KOPT-K1 (cell line): ENCODE measurements at regions not wholly inside any gene's neighbourhood (a gene's known extent, or its start where the extent isn't known, plus 50 kb on each side); places are given as distances from the start of the nearest gene placed in this dataset.
A peak's percentile ranks its signal among the peaks of the same experiment; 100 is the strongest.

Experiments used
- H3K27ac ChIP-seq: fragments of 200-600 bp; sonication (generic); 2 replicates; pipeline ENCODE4 v1.5.1; 2016; ENCODE audit warnings: antibody characterized with exemption, mild to moderate bottlenecking, low read depth, low read length; ENCODE audit not compliant: poor library complexity, severe bottlenecking
- H3K36me3 ChIP-seq: fragments of 200-600 bp; sonication (generic); 2 replicates; pipeline ENCODE4 v1.5.1; 2017; ENCODE audit warnings: antibody characterized with exemption, mild to moderate bottlenecking, low read length, moderate library complexity; ENCODE audit not compliant: insufficient read depth
- H3K9me3 ChIP-seq: fragments of 200-600 bp; sonication (generic); 2 replicates; pipeline ENCODE4 v1.5.1; 2017; ENCODE audit warnings: antibody characterized with exemption, low read length, mild to moderate bottlenecking; ENCODE audit not compliant: insufficient read depth, poor library complexity, severe bottlenecking

DNA sequence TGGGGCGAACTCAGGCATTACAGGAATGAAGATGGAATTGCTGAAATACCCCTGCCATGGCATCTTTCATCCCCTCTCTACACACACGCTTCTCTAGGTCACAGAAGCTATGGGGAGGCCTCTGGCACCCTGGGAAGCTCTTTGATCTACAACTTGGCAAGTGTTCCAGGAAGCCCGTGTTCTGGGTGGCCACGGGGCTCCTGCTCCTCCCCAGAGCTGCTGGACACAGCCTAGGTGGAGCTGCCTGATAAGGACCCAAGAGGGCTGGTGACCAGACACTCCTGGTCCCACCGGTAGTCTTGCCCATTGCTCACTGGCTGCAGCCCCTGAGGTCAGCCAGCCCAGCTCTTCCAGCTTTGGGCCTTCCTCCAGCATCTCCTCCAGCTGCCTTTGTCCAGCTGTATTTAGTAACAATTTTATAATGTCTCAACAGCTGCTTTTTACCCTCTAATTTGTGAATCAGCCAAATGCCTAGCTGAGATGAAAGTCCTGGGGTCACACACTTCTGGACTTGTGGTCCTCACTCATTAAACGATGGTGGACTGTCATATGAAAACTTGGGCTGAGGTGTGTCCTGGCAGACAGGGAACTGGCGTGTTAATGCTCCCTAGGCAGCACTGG, 72.8 kb upstream of the SPATA13 start:
- Histone ChIP-seq H3K9me3 (no peaks in the 10 kb centered on the region), H3K27ac (no peak overlapping the region)

GRCh38 chr13:24090049-24090448, 70.5 kb upstream of the SPATA13 start:
- Histone ChIP-seq H3K9me3 (peaks cover 3% of the 10 kb centered on the region), H3K36me3 (no peaks in the 10 kb centered on the region)

More for the DNA sequence above, 72.8 kb upstream of the SPATA13 start:
- no peaks in the 10 kb centered on the region for H3K36me3 ChIP-seq

GRCh38 chr13:24091080-24091479, 69.4 kb upstream of the SPATA13 start:
- Histone ChIP-seq H3K27ac (no peak overlapping the region), H3K36me3 (no peaks in the 10 kb centered on the region), H3K9me3 (peaks cover 5% of the 10 kb centered on the region)

More at GRCh38 chr13:24090049-24090448, 70.5 kb upstream of the SPATA13 start:
- no peak overlapping the region for H3K27ac ChIP-seq

DNA sequence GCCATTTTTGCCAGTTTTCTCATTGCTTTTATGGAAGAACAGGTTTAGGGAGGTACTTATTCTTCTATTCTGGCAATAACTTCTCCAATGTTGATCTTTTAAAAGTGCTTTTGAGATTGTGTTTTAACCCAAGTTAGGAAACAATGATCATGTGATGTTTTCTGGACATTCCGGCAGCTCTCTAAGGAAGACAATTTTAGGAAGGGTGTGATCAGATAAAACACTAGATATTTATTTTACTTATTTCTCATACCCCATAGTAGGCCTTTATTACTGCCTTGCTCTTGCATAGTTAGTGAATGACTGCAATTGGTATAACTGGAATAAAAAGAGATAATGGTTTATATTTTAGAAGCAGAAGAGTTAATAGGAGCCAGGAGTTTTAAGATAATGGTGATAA, 68.4 kb upstream of the SPATA13 start:
- peaks cover 5% of the 10 kb centered on the region for H3K9me3 ChIP-seq
- no peak overlapping the region for H3K27ac ChIP-seq
- no peaks in the 10 kb centered on the region for H3K36me3 ChIP-seq

DNA sequence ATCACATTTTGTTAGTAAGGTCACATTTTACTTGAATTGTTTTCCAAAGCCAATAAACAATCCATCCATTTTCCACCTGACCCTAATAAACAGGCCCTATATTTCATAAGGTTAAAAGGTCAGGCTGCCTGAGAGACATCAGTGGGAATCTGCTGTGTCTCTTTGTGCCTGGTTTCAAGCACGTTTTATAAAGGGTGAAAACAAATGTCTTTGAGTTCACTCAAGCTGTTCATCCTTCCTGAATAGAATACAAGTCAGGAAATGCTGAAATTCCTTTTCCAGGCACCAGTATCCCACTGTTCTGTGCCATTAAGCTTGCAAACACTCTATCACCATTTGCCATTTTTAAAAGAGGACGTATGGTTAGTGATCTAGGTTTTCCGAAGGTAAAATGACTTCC, 67.5 kb upstream of the SPATA13 start:
- H3K9me3 ChIP-seq, result peaks cover 5% of the 10 kb centered on the region
- H3K36me3 ChIP-seq, result no peaks in the 10 kb centered on the region
- no peak overlapping the region for H3K27ac ChIP-seq

DNA sequence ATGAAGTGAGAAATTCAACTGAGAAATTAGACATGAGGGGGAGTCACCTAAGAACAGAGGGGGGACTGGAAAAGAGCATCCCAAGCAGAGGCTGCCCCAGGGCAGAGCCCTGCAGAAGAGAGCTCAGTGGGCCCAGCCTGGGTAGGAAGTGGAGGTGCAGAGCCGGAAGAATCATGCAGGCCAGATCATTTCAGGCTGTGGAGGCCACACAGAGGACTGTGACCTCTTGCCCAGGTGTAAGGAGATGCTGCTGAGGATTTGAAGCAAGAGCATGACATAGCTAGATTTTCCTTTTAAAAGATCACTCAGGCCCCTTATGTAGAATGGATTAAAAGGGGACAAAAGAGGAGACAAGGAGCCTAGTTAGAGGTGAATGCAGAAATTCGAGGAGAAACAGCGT, 63.9 kb upstream of the SPATA13 start:
- H3K9me3 ChIP-seq, result peaks cover 5% of the 10 kb centered on the region
- H3K36me3 ChIP-seq, result no peaks in the 10 kb centered on the region
- peak overlapping the region; percentile 77 for H3K27ac ChIP-seq

DNA sequence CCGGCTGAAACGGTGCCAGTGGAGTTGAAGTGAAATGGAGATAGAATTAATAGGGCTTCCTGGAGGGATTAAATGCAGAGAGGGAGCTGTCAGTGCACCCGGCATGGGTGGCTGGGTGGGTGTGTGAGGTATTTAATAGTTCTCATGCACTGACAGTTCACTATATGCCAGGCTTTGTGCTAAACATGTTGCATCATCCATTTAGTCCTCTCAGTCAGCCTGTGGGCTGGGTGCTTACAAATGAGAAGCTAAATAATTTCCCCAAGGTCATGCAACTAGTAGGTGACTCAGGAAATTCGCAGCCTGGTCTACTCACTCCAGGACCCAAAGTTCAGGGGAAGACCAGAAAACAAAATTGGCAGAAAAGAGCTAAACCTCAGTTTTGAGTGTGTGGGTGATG, 63.5 kb upstream of the SPATA13 start:
- Histone ChIP-seq H3K36me3 (no peaks in the 10 kb centered on the region), H3K9me3 (peaks cover 5% of the 10 kb centered on the region), H3K27ac (peak overlapping the region; percentile 77)

GRCh38 chr13:24097667-24098066, 62.9 kb upstream of the SPATA13 start:
- no peaks in the 10 kb centered on the region for H3K36me3 ChIP-seq
- peak overlapping the region; percentile 77 for H3K27ac ChIP-seq

GRCh38 chr13:24099490-24099889, 61.0 kb upstream of the SPATA13 start:
- H3K9me3 ChIP-seq, result peaks cover 5% of the 10 kb centered on the region
- H3K36me3 ChIP-seq, result no peaks in the 10 kb centered on the region
- no peak overlapping the region for H3K27ac ChIP-seq

More at GRCh38 chr13:24097667-24098066, 62.9 kb upstream of the SPATA13 start:
- H3K9me3 ChIP-seq, result peaks cover 5% of the 10 kb centered on the region

GRCh38 chr13:24100188-24100587, 60.3 kb upstream of the SPATA13 start:
- Histone ChIP-seq H3K36me3 (no peaks in the 10 kb centered on the region), H3K9me3 (peaks cover under 1% of the 10 kb centered on the region), H3K27ac (no peak overlapping the region)

- no peak overlapping the region for H3K27ac ChIP-seq
- no peaks in the 10 kb centered on the region for H3K36me3 ChIP-seq
- H3K9me3 ChIP-seq, result no peaks in the 10 kb centered on the region
Observed at GRCh38 chr13:24103782-24104372, 56.6 kb upstream of the SPATA13 start.

DNA sequence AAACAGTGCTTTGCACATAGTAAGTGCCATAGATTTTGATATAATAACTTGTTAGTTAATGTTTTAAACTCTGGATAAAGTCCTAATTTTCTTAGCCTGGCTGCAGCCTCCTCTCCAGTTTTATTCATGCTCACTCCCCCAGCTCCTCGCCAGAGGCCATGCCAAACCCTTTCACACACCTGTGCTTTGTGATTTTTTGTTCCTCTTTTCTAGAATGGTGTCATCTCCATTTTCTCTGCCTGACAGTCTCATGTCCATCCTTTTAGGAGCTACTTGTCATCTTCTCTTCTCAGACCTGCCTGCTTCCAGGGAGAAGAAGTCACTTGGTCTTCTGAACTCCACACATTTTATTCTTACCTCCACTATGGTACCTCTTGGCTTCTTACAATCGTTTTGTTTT, 55.8 kb upstream of the SPATA13 start:
- no peak overlapping the region for H3K27ac ChIP-seq
- H3K36me3 ChIP-seq, result no peaks in the 10 kb centered on the region
- H3K9me3 ChIP-seq, result no peaks in the 10 kb centered on the region

GRCh38 chr13:24106429-24106828, 54.1 kb upstream of the SPATA13 start:
- Histone ChIP-seq H3K9me3 (no peaks in the 10 kb centered on the region), H3K27ac (no peak overlapping the region), H3K36me3 (no peaks in the 10 kb centered on the region)

DNA sequence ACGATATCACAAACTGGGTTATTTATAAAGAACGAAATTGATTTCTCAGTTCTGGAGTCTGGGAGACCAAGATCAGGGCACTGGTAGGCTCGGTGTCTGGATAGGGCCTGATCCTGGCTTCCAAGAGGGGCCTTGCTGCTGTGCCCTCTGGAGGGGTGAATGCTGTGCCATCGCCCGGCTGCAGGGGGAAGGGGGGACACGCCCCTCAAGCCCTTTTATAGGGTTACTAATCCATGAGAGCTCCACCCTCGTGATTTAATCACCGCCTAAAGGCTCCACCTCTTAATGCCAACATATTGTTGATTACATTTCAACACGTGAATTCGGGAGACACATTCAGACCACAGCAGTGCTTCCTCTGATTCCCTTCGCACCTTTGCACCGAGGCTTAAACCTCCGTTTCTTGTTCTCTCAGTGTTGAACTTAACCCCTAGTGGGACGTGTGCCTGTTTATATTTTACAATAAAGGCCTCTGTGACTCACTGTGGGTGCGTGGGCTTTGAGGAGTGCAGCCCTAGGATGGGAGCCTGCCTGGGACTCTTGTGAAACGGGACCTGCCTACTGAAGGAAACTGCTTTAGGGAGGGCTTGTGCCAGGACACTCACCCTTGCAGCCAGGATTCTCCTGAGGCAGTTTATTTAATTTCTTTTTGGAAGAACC, 52.4 kb upstream of the SPATA13 start:
- no peak overlapping the region for H3K27ac ChIP-seq
- H3K36me3 ChIP-seq, result no peaks in the 10 kb centered on the region
- H3K9me3 ChIP-seq, result no peaks in the 10 kb centered on the region

DNA sequence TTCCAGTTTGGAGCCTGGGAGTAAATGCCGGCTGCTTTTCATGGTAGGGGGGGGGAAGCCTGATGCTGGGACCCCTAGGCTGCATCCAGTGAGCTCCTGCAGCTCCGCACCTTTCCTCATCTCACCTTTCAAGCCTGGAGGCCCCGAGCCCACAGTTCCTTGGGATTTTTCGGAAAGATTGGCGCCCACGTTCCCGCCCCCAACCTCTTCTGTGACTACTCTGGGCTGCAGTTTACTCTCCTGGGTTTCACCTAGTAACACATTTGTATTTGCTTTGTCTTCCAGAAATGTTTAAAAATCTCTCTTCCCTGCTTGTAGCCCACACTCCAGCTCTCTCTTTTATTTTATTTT, 51.9 kb upstream of the SPATA13 start:
- Histone ChIP-seq H3K27ac (no peak overlapping the region), H3K36me3 (no peaks in the 10 kb centered on the region), H3K9me3 (no peaks in the 10 kb centered on the region)

DNA sequence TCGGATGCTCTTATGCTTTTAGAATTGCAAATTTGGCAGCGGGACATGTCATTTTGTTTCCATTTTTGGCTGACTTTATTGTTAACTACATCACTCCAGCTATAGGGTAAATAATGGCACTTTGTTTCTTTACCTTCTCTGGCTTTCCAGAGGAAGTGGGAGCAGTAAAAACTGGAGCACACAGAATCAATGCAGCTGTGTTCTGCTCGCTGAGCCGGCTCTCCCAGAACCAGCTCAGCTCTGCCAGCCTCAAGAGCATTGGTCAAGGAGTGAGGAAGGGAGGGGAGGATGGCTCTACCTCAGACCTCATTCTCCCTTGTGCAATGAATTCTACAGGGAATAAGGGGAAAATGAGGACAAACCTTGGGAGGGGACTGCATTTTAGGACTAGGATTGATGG, 50.5 kb upstream of the SPATA13 start:
- Histone ChIP-seq H3K27ac (no peak overlapping the region), H3K9me3 (no peaks in the 10 kb centered on the region), H3K36me3 (no peaks in the 10 kb centered on the region)
